ENCODE measurements at regions not wholly inside any gene's neighbourhood (a gene's known extent, or its start where the extent isn't known, plus 50 kb on each side); places are given as distances from the start of the nearest gene placed in this dataset.

GRCh38 chr13:28566283-28566682 lies 71.4 kb upstream of the FLT1 start:
- TF ChIP-seq EZH2 (IDR thresholded peaks at IDR 0.05; ENCODE audit: borderline replicate concordance, low read depth, low read length, poor library complexity, severe bottlenecking) (no peak), CTCF (conservative IDR thresholded peaks at IDR 0.05; ENCODE audit: low read depth, low read length) (no peak)

Data from A673 (cell line).